HG03342 (cell line): ENCODE measurements at regions not wholly inside any gene's neighbourhood (a gene's known extent, or its start where the extent isn't known, plus 50 kb on each side); places are given as distances from the start of the nearest gene placed in this dataset.
"Not testable (repeated sequence)": the region's sequence is repeated elsewhere in the genome, so short reads cannot be mapped to it uniquely, and the experiment has no call there.

Source experiments
- ATAC-seq: cut with Tn5 transposase; IDR thresholded peaks from one replicate; pipeline ENCODE4 v1.9.1; 2021; ENCODE audit warnings: mild to moderate bottlenecking, moderate library complexity; ENCODE audit not compliant: unreplicated experiment

- ATAC-seq, result no peak
These were observed 157.3 kb upstream of the CDK1 start for GRCh38 chr10:60621018-60621417.

GRCh38 chr10:60618861-60619260, 159.4 kb upstream of the CDK1 start:
- ATAC-seq, result no peak

- ATAC-seq, result no peak
These were observed 162.7 kb upstream of the CDK1 start for GRCh38 chr10:60615541-60615940.

GRCh38 chr10:60614363-60614762, 163.9 kb upstream of the CDK1 start:
- no peak for ATAC-seq

- no peak for ATAC-seq
These were observed 164.8 kb upstream of the CDK1 start for GRCh38 chr10:60613434-60613833.

- no peak for ATAC-seq
These were observed 167.0 kb upstream of the CDK1 start for GRCh38 chr10:60611291-60611747.

- no peak for ATAC-seq
These were observed 170.9 kb upstream of the CDK1 start for GRCh38 chr10:60607372-60607771.

GRCh38 chr10:60606343-60607080, 171.8 kb upstream of the CDK1 start:
- no peak for ATAC-seq

GRCh38 chr10:60605476-60605875, 172.8 kb upstream of the CDK1 start:
- no peak for ATAC-seq

- ATAC-seq, result no peak
These were observed 173.9 kb upstream of the CDK1 start for GRCh38 chr10:60604342-60604741.

GRCh38 chr10:60597513-60597912, 180.8 kb upstream of the CDK1 start:
- no peak for ATAC-seq

- no peak for ATAC-seq
These were observed 182.4 kb upstream of the CDK1 start for GRCh38 chr10:60595852-60596251.

GRCh38 chr10:60594476-60595051, 183.7 kb upstream of the CDK1 start:
- no peak for ATAC-seq

GRCh38 chr10:60591119-60591518, 187.2 kb upstream of the CDK1 start:
- no peak for ATAC-seq

- no peak for ATAC-seq
These were observed 188.9 kb upstream of the CDK1 start for GRCh38 chr10:60589376-60589775.

GRCh38 chr10:60581782-60582181, 192.1 kb upstream of the ANK3 start:
- not testable (repeated sequence) for ATAC-seq

GRCh38 chr10:60578217-60578616, 188.5 kb upstream of the ANK3 start:
- ATAC-seq, result no peak

- ATAC-seq, result no peak
These were observed 186.7 kb upstream of the ANK3 start for GRCh38 chr10:60576130-60577069.

- ATAC-seq, result no peak
These were observed 185.4 kb upstream of the ANK3 start for GRCh38 chr10:60575105-60575504.

- no peak for ATAC-seq
These were observed 184.7 kb upstream of the ANK3 start for GRCh38 chr10:60574388-60574787.

- peak; percentile 66 for ATAC-seq
These were observed 183.7 kb upstream of the ANK3 start for GRCh38 chr10:60573336-60573735.
